Large intestine (tissue), 3 donors: ENCODE measurements at regions not wholly inside any gene's neighbourhood (a gene's known extent, or its start where the extent isn't known, plus 50 kb on each side); places are given as distances from the start of the nearest gene placed in this dataset.

Experiments
- DNase-seq, 2 donors: peaks; one replicate each; pipeline versions ENCODE4 v3.0.0 to v3.0.0-alpha.2; 2013
- H3K27ac ChIP-seq: one replicate; pipeline ENCODE4 v1.5.1; 2013; ENCODE audit warnings: low read length
- H3K27me3 ChIP-seq: 2 replicates; pipeline ENCODE4 v1.6.1; 2013; ENCODE audit warnings: low read length; ENCODE audit not compliant: control insufficient read depth, insufficient read depth
- H3K36me3 ChIP-seq: 2 replicates; pipeline ENCODE4 v1.6.1; 2013; ENCODE audit warnings: low read length; ENCODE audit not compliant: control insufficient read depth, insufficient read depth
- H3K4me1 ChIP-seq: one replicate; pipeline ENCODE4 v1.6.1; 2013; ENCODE audit warnings: low read length; ENCODE audit not compliant: control insufficient read depth, insufficient read depth
- H3K4me3 ChIP-seq: one replicate; pipeline ENCODE4 v1.5.1; 2013; ENCODE audit warnings: low read length
- H3K9me3 ChIP-seq: one replicate; pipeline ENCODE4 v1.6.1; 2013; ENCODE audit warnings: mild to moderate bottlenecking, low read depth, low read length, moderate library complexity; ENCODE audit not compliant: control insufficient read depth
- WGBS: methylation state at CpG from one replicate; pipeline ENCODE4 v1.1.5; 2013; ENCODE audit warnings: low lambda C conversion rate; ENCODE audit not compliant: insufficient coverage; 5-methylcytosine and 5-hydroxymethylcytosine counted together

DNA sequence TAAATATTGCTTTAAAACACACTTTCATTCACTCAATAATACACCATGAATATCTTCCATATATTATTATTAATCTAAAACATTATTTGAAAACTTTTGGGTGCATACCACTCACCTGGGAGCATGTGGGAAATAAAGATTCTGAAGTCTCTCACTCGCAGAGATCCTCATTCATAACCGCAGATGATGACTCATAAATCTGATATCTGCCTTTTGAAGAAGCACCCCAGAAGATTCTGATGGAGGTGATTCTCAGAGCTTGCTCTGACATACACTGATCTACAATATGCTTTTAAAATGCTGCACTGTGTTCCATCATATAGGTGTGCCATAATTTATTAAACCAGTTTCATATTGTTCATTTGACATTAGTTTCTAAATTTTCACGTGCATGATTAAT is 135.0 kb upstream of the SGK1 start:
- no peaks in the 10 kb centered on the region for H3K27me3 ChIP-seq
- no peaks in the 10 kb centered on the region for H3K4me1 ChIP-seq
- no peaks in the 10 kb centered on the region for H3K36me3 ChIP-seq
- 100% methylated on average over 1 of the region's 3 CpGs for WGBS
- no peak for DNase-seq
- no peaks in the 10 kb centered on the region for H3K9me3 ChIP-seq
- H3K27ac ChIP-seq, result no peak overlapping the region
- no peak overlapping the region for H3K4me3 ChIP-seq

DNA sequence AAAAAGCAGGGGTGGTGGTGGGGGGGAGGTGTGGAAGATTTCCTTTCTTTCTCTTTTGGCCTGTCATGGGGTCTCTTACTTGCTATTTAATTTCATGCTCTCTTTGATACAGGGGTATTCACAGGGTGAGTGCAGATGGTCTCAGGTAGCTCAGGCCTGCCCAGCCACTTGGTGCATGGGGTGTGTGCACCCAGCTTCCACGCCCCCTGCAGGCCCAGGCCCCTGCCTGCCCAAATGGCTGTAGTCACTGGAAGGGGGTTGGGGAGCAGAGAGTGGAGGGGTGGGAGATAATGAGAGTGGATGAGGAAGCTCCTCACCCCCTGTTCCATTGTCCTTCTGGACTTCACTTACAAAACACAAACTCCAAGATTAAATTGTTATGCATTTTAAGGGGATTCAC is 133.6 kb upstream of the SGK1 start:
- Histone ChIP-seq H3K4me1 (no peaks in the 10 kb centered on the region), H3K36me3 (no peaks in the 10 kb centered on the region), H3K4me3 (no peak overlapping the region), H3K27ac (no peak overlapping the region), H3K27me3 (no peaks in the 10 kb centered on the region), H3K9me3 (no peaks in the 10 kb centered on the region)
- WGBS, result no CpG with 5 or more reads among the region's 1 CpG
- no peak for DNase-seq

DNA sequence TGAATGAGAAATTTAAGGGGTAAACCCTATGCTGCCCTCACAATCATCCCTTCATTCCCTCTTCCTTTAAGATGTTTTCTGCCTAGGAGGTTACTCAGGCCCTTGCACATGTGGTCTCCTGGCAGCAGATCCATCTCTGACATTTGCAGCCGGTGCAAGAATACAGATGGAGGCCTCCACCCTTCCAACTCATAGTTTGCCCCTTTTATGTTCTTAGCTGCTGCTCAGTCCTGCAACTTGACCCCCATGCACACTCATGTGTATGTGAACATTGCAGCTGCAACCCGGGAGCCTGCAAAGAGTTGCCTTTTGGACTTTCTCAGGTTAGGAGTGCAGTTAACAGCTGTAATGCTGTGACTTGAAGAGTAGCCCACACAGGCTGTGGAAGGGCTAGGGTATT is 131.9 kb upstream of the SGK1 start:
- Histone ChIP-seq H3K4me1 (no peaks in the 10 kb centered on the region), H3K9me3 (no peaks in the 10 kb centered on the region), H3K36me3 (no peaks in the 10 kb centered on the region), H3K27ac (no peak overlapping the region), H3K4me3 (no peak overlapping the region), H3K27me3 (no peaks in the 10 kb centered on the region)
- whole genome bisulfite sequencing, result no CpG with 5 or more reads among the region's 2 CpGs
- no peak for DNase-seq

DNA sequence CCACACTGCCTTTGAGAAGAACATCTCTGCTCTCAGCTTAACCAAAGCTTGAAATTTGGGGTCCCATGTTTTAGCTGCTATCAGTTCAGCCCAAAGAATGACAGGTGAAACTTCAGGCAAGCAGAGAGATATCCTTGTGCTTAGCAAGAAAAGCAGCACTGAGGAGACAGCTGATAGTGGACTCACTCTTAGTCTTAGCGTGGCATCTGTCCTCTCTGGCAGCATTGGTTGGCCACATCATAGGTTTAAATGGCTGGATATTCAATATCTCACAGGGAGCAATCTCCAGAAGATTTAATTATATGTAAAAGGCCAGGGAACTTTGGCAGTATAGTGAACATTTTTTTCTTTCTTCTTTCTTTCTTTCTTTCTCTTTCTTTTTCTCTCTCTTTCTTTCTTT is 131.1 kb upstream of the SGK1 start:
- H3K9me3 ChIP-seq, result no peaks in the 10 kb centered on the region
- no peaks in the 10 kb centered on the region for H3K36me3 ChIP-seq
- no peak overlapping the region for H3K4me3 ChIP-seq
- no peak overlapping the region for H3K27ac ChIP-seq
- no peaks in the 10 kb centered on the region for H3K4me1 ChIP-seq
- no peak for DNase-seq
- no CpG with 5 or more reads among the region's 1 CpG for WGBS
- no peaks in the 10 kb centered on the region for H3K27me3 ChIP-seq

DNA sequence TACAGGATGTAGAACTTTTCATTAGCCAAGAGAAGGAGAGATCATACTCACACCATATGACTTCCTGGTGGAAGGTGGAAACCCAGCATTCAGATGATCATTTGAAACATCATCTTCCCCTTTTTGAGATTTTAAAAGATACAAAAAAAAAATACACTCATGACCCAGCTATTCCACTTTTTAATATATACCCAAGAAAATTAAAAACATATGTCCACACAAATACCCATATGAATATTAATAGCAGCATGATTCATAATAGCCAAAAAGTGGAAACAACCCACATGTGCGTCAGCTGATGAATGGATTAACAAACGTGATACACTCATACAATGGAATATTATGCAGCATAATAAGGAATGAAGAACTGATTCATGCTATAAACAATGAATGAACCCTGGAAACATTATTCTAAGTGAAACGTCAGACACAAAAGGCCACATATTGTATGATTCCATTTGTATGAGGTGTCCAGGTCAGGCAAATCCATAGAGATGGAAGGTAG is 130.0 kb upstream of the SGK1 start:
- DNase-seq, result no peak
- H3K27me3 ChIP-seq, result no peaks in the 10 kb centered on the region
- no peaks in the 10 kb centered on the region for H3K36me3 ChIP-seq
- H3K9me3 ChIP-seq, result no peaks in the 10 kb centered on the region
- 60% methylated on average over 1 of the region's 3 CpGs for WGBS
- no peaks in the 10 kb centered on the region for H3K4me1 ChIP-seq
- H3K4me3 ChIP-seq, result no peak overlapping the region
- H3K27ac ChIP-seq, result no peak overlapping the region

DNA sequence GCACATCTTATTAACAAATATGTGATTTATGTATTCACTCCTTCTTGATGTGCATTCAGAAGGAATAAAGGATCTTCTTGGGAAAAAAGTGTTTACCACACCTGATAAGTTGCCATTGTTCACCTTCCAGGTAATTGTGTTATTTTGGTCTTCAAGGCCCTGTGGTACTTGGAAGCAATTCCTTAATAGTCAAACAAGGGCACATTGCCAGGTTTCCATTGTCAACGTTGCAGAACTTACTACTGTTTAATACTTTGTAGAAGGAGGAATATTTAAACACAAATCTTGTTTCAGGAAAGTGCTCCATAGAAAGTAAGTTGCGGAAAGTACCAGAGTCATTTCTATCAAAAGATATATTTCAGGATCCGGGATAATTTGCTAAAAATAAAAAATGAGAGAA is 129.5 kb upstream of the SGK1 start:
- 100% methylated on average over 1 of the region's 3 CpGs for WGBS
- H3K36me3 ChIP-seq, result no peaks in the 10 kb centered on the region
- H3K9me3 ChIP-seq, result no peaks in the 10 kb centered on the region
- H3K27me3 ChIP-seq, result no peaks in the 10 kb centered on the region
- H3K4me3 ChIP-seq, result no peak overlapping the region
- H3K27ac ChIP-seq, result no peak overlapping the region
- DNase-seq, result no peak
- no peaks in the 10 kb centered on the region for H3K4me1 ChIP-seq

DNA sequence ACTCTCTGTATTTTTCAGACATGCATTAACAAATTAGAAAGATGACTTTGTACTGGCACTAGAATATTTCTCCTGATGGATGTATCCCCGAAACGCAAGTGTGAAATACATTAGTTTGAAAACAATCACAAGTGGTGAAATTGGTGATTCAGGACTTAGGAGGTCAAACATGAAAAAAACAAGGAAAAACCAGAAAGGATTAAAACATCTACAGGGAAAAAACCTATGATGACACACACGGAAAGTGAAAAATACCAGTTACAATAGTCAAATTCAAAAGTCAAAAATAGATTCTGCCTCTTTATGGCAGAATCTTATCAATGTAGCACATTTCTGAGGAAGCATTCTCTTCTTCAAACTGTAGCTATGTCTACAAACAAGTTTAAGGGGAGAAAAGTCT is 129.0 kb upstream of the SGK1 start:
- Histone ChIP-seq H3K4me3 (no peak overlapping the region), H3K27ac (no peak overlapping the region), H3K9me3 (no peaks in the 10 kb centered on the region), H3K36me3 (no peaks in the 10 kb centered on the region), H3K4me1 (no peaks in the 10 kb centered on the region), H3K27me3 (no peaks in the 10 kb centered on the region)
- WGBS, result 81% methylated on average over 3 of the region's 3 CpGs
- DNase-seq, result no peak

DNA sequence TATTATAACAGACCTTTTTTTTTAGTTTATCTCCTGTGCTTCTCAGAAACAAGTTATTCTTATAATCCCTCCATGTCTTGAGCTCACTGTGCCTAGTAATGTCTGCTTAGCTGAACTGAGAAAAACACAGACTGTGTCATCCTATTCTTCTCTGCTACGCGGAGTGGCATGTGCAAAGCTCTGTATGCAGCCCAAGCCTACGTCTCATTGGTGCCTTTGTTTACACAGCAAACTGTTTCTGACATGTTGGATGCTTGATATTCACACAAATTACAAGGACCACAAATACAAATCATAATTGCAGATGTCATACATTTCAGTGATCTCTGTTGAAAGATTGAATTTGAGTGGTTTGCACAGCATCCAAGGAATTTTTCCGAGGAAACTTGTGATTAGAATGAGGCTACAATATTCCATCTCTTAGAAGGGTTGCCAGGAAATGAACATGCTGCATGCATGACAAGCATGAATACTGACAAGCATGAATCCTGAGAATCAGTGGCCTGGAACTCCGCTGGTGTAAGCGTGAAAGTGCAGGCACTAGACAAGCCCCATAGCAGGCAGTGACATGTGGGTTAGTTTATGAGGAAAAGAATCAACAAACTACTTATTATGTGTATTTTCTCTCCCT is 128.4 kb upstream of the SGK1 start:
- Histone ChIP-seq H3K36me3 (no peaks in the 10 kb centered on the region), H3K27ac (no peak overlapping the region), H3K9me3 (no peaks in the 10 kb centered on the region), H3K4me1 (no peaks in the 10 kb centered on the region), H3K4me3 (no peak overlapping the region), H3K27me3 (no peaks in the 10 kb centered on the region)
- 40% methylated on average over 1 of the region's 6 CpGs for WGBS
- no peak for DNase-seq

DNA sequence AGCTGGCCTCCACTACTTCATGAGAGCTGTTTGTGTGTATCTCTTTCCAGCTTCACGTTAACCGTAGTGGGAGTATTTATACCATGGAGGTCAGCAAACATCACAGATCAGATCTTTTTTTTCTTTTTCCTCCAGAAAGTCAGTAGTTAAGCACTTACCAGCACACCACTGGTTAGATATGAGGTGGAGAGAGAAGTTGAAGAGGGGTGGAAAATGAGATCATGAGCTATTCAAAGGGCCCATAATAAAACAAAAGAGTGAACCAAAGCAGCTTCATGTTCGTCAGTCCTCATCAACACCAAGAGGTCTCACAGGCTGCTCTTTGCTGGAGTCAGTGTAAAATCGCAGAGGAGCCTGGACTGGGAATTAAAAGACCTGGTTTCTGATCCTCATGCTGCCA is 125.1 kb upstream of the SGK1 start:
- 60% methylated on average over 1 of the region's 4 CpGs for WGBS
- H3K27me3 ChIP-seq, result no peaks in the 10 kb centered on the region
- no peak overlapping the region for H3K4me3 ChIP-seq
- H3K27ac ChIP-seq, result no peak overlapping the region
- no peak for DNase-seq
- H3K9me3 ChIP-seq, result no peaks in the 10 kb centered on the region
- no peaks in the 10 kb centered on the region for H3K36me3 ChIP-seq
- H3K4me1 ChIP-seq, result no peaks in the 10 kb centered on the region

DNA sequence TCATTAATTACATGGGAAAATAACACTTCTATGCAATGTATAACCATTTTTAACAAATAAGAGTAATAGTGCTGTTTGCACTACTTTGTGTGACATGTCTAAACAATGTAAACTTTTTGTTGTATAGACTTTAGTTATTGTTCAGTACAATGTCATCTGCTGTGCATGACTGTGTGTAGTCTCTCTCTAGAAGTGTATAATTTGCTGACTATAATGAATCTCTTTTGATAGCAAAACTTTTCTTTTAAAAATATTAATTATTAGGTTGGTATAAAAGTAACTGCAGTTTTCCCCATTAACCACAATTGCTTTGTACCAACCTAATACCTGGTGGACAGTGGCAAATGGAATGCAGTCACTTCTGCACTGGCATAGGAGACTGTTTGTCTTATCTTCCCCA is 124.2 kb upstream of the SGK1 start:
- Histone ChIP-seq H3K4me3 (no peak overlapping the region), H3K27ac (no peak overlapping the region), H3K36me3 (no peaks in the 10 kb centered on the region), H3K4me1 (no peaks in the 10 kb centered on the region), H3K27me3 (no peaks in the 10 kb centered on the region), H3K9me3 (no peaks in the 10 kb centered on the region)
- no peak for DNase-seq

DNA sequence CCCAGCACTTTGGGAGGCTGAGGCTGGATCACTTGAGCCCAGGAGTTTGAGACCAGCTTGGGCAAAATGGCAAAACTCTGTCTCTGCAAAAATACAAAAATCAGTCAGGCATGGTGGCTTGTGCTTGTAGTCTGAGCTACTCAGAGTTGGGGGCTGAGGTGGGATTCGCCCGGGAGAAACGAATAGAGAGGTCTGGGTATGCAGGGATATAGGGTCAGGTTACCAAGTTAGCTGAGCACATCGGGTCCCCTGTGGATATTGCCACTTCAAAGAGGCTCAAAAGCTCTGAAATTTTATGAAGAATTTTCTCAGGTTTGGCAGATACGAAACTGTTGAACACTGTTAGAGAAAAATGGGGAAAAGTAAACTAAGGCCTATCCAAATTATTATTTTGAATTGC is 120.9 kb upstream of the SGK1 start:
- Histone ChIP-seq H3K27me3 (no peaks in the 10 kb centered on the region), H3K36me3 (no peaks in the 10 kb centered on the region), H3K4me3 (no peak overlapping the region), H3K4me1 (no peaks in the 10 kb centered on the region), H3K9me3 (no peaks in the 10 kb centered on the region), H3K27ac (no peak overlapping the region)
- DNase-seq, result no peak
- 45% methylated on average over 1 of the region's 5 CpGs for WGBS
